Naive thymus-derived CD8-positive, alpha-beta T cell (primary cell): ENCODE measurements at regions not wholly inside any gene's neighbourhood (a gene's known extent, or its start where the extent isn't known, plus 50 kb on each side); places are given as distances from the start of the nearest gene placed in this dataset.
"Not testable (repeated sequence)": the region's sequence is repeated elsewhere in the genome, so short reads cannot be mapped to it uniquely, and the experiment has no call there.

Source experiments
- ATAC-seq, 2 donors: fragments of 150-1000 bp; cut with Tn5 transposase in 1 of 2; sonication (Bioruptor Pico), chemical (Tn5 transposase) in 1 of 2; 1 replicate in 1 of 2; 2 replicates in 1 of 2; pipeline ENCODE4 v1.10.0; 2021; ENCODE audit warnings: mild to moderate bottlenecking in 2 of 2, moderate library complexity in 2 of 2
- POLR2A ChIA-PET: fragments of 350-600 bp; sonication (Branson Sonifier 250); formaldehyde crosslinking; loops from one replicate; lab custom pipeline; 2021; ENCODE audit warnings: antibody characterized with exemption; lab: Charles Lee
- DNase-seq, 10 donors: peaks; one replicate each; pipeline versions ENCODE4 v3.0.0 to v3.0.0-alpha.2; 2020 to 2022
- H3K27ac Mint-ChIP-seq, 10 donors: one replicate each; pipeline ENCODE4 v1.8.0; 2020 to 2022; ENCODE audit warnings: mild to moderate bottlenecking in 10 of 10, mixed read lengths in 10 of 10, moderate library complexity in 4 of 10, inconsistent platforms in 1 of 10
- H3K27me3 Mint-ChIP-seq, 5 donors: one replicate each; pipeline ENCODE4 v1.8.0; 2021 to 2022; ENCODE audit warnings: mixed read lengths in 5 of 5
- H3K36me3 Mint-ChIP-seq, 3 donors: one replicate each; pipeline ENCODE4 v1.8.0; 2020 to 2022; ENCODE audit warnings: mixed read lengths in 3 of 3, mild to moderate bottlenecking in 2 of 3, inconsistent platforms in 1 of 3
- H3K4me1 Mint-ChIP-seq, 4 donors: one replicate each; pipeline ENCODE4 v1.8.0; 2021 to 2022; ENCODE audit warnings: mixed read lengths in 4 of 4
- H3K4me3 Mint-ChIP-seq, 10 donors: one replicate each; pipeline ENCODE4 v1.8.0; 2020 to 2022; ENCODE audit warnings: mild to moderate bottlenecking in 10 of 10, mixed read lengths in 10 of 10, moderate library complexity in 6 of 10, inconsistent platforms in 1 of 10
- H3K9me3 Mint-ChIP-seq, 9 donors: one replicate each; pipeline ENCODE4 v1.8.0; 2020 to 2022; ENCODE audit warnings: mixed read lengths in 9 of 9, mild to moderate bottlenecking in 3 of 9, inconsistent platforms in 1 of 9, moderate library complexity in 1 of 9

DNA sequence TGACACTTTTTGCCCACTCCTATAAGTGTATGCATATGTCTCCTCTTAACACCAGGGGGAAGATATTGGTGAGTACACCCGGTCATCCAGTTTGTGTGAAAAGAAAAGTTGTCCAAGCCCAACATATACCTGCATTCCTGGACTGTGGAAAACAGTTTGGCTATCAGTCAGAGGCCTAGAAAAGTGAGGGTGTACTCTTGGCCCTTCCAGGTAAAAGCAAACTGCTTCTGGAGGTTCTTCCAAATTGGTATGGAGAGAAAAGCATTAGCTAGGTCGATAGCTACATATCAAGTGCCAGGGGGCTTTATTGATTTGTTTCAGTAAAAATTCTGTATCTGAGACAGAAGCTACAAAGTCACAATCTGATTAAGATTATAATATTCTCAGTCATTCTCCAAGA is 144.0 kb downstream of the SPTSSA start:
- Mint-ChIP-seq H3K36me3 (no peaks in the 10 kb centered on the region), H3K27me3 (peaks cover 4 to 39% (median 13%) of the 10 kb centered on the region in 5 donors), H3K9me3 (peaks cover 0 to 2% (median 0%) of the 10 kb centered on the region in 9 donors), H3K27ac (no peak overlapping the region), H3K4me1 (no peaks in the 10 kb centered on the region), H3K4me3 (no peak overlapping the region)
- POLR2A ChIA-PET = no interaction called here
- ATAC-seq (no peak), DNase-seq (no peak)

DNA sequence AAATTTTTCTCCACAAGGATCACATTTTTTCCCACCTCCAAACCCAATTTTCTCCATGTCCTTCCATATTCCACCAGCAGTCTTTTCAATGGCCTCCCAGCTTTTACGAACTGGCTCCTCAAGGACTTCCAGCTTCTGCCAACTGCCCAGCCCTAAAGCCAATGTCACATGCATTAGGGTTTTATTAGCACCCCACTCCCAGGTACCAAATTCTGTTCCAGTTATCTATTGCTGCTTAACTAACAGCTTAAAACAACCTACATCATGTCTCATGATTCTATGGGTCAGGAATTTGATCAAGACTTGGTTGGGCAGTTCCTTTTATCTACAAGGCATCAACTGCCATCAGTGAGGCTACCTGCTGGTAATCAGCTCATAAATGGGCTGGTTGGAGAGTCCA is 151.3 kb downstream of the SPTSSA start:
- no peaks in the 10 kb centered on the region for H3K36me3 Mint-ChIP-seq
- peaks cover 12 to 47% (median 19%) of the 10 kb centered on the region in 5 donors for H3K27me3 Mint-ChIP-seq
- peaks cover 0 to 5% (median 0%) of the 10 kb centered on the region in 9 donors for H3K9me3 Mint-ChIP-seq
- DNase-seq (no peak), ATAC-seq (no peak)
- POLR2A ChIA-PET = no interaction called here
- no peak overlapping the region for H3K4me3 Mint-ChIP-seq
- no peak overlapping the region for H3K27ac Mint-ChIP-seq
- no peaks in the 10 kb centered on the region for H3K4me1 Mint-ChIP-seq

- Mint-ChIP-seq H3K4me1 (no peaks in the 10 kb centered on the region), H3K27ac (no peak overlapping the region), H3K9me3 (peaks cover 0 to 4% (median 0%) of the 10 kb centered on the region in 9 donors), H3K4me3 (no peak overlapping the region), H3K27me3 (peaks cover 0 to 13% (median 8%) of the 10 kb centered on the region in 5 donors), H3K36me3 (peaks cover 0 to 6% (median 0%) of the 10 kb centered on the region in 3 donors)
- DNase-seq = no peak
- ATAC-seq = no peak
- POLR2A ChIA-PET = no interaction called here
These were observed 158.2 kb downstream of the SPTSSA start for GRCh38 chr14:34303811-34304210.

DNA sequence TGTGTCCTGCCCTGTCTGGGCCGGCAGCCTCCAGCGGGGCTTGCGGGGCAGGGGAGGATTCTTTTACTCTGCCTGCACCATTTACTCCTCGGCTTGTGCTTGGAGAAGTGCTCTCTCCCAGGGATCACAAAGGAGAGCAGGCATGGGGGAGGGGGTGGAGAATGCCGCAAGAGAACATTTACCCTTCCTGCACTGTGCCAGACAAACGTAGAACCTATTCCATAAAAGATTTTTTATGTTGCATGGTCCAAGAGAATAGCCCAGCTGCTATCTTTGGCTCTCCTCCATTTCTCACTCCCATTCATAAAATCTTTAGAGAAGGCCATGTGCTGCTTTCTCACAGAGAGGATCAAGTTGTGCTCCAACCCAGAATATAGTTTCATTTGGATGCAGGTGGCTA is 159.4 kb downstream of the SPTSSA start:
- H3K9me3 Mint-ChIP-seq = peaks cover 0 to 4% (median 0%) of the 10 kb centered on the region in 9 donors
- no peak overlapping the region for H3K4me3 Mint-ChIP-seq
- H3K4me1 Mint-ChIP-seq = no peaks in the 10 kb centered on the region
- peaks cover 5 to 14% (median 10%) of the 10 kb centered on the region in 5 donors for H3K27me3 Mint-ChIP-seq
- POLR2A ChIA-PET = no interaction called here
- ATAC-seq = no peak
- H3K36me3 Mint-ChIP-seq = peaks cover 0 to 6% (median 0%) of the 10 kb centered on the region in 3 donors
- no peak for DNase-seq
- no peak overlapping the region for H3K27ac Mint-ChIP-seq

DNA sequence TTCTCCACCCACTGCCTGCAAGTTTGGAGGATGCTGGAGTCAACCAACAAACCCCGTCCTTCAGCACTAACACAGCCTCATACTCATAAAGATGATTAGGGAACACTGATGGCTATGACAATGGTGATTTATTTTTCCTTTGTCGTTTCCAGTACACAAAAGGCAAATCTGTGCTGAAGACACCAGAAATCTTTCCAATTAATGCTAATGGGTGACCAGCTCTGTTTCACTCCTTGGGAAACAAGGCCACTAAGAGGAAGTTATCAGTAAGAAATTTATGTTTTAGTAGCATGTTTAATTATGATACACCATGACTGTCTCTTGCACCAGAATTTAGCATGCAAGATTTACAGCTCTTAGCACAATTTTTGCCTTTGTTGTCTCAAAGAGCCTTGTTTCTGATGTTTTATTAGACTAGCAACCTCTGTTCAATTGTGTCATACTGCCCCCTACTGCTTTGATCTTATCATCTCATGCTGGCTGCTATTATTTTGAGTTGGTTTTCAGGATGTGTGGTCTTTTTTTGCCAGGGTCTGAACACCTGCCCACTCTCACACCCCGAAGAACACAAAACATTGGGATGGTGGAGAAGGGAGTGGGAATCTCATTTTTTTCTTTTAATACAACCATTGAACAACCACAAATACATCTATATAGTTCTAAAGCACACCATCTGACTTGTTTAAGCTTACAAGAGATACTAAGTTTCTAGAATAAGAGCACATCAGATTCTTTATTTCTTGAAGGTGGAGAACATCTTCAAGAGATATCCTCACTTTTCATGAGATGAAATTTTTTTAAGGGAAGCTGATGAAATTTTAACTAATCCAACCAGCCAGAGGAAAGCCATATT is 160.9 kb downstream of the SPTSSA start:
- Mint-ChIP-seq H3K9me3 (peaks cover 0 to 4% (median 0%) of the 10 kb centered on the region in 9 donors), H3K36me3 (peaks cover 0 to 6% (median 0%) of the 10 kb centered on the region in 3 donors)

DNA sequence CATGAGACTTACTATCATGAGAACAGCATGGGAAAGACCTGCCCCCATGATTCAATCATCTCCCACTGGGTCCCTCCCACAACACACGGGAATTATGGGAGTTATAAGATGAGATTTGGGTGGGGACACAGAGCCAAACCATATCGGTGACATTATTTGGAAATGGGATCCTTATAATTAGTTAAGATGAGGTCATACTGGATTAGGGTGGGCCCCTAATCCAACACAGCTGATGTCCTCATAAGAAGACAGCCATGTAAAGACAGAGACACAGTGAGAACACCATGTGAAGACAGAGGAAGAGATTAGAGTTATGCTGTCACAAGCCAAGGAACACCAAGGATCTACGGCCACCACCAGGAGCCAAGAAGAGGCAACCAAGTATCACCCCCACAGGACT is 161.7 kb downstream of the SPTSSA start:
- Mint-ChIP-seq H3K9me3 (peaks cover 0 to 4% (median 0%) of the 10 kb centered on the region in 9 donors), H3K4me1 (no peaks in the 10 kb centered on the region), H3K4me3 (no peak overlapping the region), H3K27me3 (peaks cover 9 to 12% (median 10%) of the 10 kb centered on the region in 5 donors), H3K36me3 (peaks cover 0 to 6% (median 0%) of the 10 kb centered on the region in 3 donors), H3K27ac (no peak overlapping the region)
- POLR2A ChIA-PET = no interaction called here
- DNase-seq (no peak), ATAC-seq (no peak)

More for the DNA sequence above, 160.9 kb downstream of the SPTSSA start:
- POLR2A ChIA-PET = no interaction called here
- ATAC-seq (no peak), DNase-seq (peak in 1 of 10 donors; percentile 12)
- Mint-ChIP-seq H3K27me3 (peaks cover 9 to 14% (median 10%) of the 10 kb centered on the region in 5 donors), H3K4me1 (no peaks in the 10 kb centered on the region), H3K27ac (no peak overlapping the region), H3K4me3 (no peak overlapping the region)

- no peaks in the 10 kb centered on the region for H3K9me3 Mint-ChIP-seq
- H3K27ac Mint-ChIP-seq = no peak overlapping the region
- H3K36me3 Mint-ChIP-seq = no peaks in the 10 kb centered on the region
- no peak overlapping the region for H3K4me3 Mint-ChIP-seq
- no peak for ATAC-seq
- peaks cover 3 to 9% (median 6%) of the 10 kb centered on the region in 5 donors for H3K27me3 Mint-ChIP-seq
- no peaks in the 10 kb centered on the region for H3K4me1 Mint-ChIP-seq
- DNase-seq = no peak
- POLR2A ChIA-PET = no interaction called here
These were observed 162.7 kb downstream of the SPTSSA start for GRCh38 chr14:34299360-34299759.

- Mint-ChIP-seq H3K9me3 (no peaks in the 10 kb centered on the region), H3K4me1 (no peaks in the 10 kb centered on the region), H3K27me3 (peaks cover 3 to 16% (median 4%) of the 10 kb centered on the region in 5 donors), H3K27ac (peak overlapping the region in 1 of 10 donors; percentile 35), H3K4me3 (no peak overlapping the region), H3K36me3 (no peaks in the 10 kb centered on the region)
- POLR2A ChIA-PET = no interaction called here
- DNase-seq (no peak), ATAC-seq (no peak)
These were observed 164.1 kb downstream of the SPTSSA start for GRCh38 chr14:34297786-34298520.

DNA sequence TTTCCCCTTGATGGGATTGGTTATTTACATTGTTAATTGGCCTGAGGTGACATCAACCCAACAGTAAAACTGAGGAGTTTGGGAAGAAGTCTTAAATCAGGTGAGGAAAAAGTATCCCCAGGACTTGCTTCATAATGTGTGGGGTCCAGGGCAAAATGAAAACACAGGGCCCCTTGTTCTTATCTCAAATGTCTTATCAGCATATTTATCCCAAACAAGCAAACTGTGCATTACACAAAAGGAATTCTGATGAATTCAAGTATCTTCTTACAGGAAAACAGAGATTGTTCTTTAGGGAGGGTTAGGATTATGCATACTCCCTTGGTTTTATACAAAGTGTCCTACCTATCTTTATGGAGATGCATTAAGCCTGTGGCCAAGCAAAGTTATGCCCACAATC is 178.4 kb downstream of the SPTSSA start:
- H3K27ac Mint-ChIP-seq = no peak overlapping the region
- no peaks in the 10 kb centered on the region for H3K4me1 Mint-ChIP-seq
- H3K9me3 Mint-ChIP-seq = peaks cover 0 to 12% (median 2%) of the 10 kb centered on the region in 9 donors
- no peaks in the 10 kb centered on the region for H3K27me3 Mint-ChIP-seq
- ATAC-seq (no peak), DNase-seq (no peak)
- POLR2A ChIA-PET = no interaction called here
- no peak overlapping the region for H3K4me3 Mint-ChIP-seq
- H3K36me3 Mint-ChIP-seq = no peaks in the 10 kb centered on the region

GRCh38 chr14:34277191-34277590 is 184.8 kb downstream of the SPTSSA start:
- Mint-ChIP-seq H3K27ac (no peak overlapping the region), H3K9me3 (peaks cover 0 to 12% (median 2%) of the 10 kb centered on the region in 9 donors), H3K36me3 (no peaks in the 10 kb centered on the region), H3K4me1 (no peaks in the 10 kb centered on the region), H3K27me3 (peaks cover 0 to 5% (median 4%) of the 10 kb centered on the region in 5 donors), H3K4me3 (no peak overlapping the region)
- no peak for DNase-seq
- no peak for ATAC-seq
- POLR2A ChIA-PET = no interaction called here

GRCh38 chr14:34275530-34275929 is 186.5 kb downstream of the SPTSSA start:
- Mint-ChIP-seq H3K27ac (no peak overlapping the region), H3K4me3 (no peak overlapping the region), H3K36me3 (no peaks in the 10 kb centered on the region), H3K9me3 (peaks cover 0 to 3% (median 0%) of the 10 kb centered on the region in 9 donors), H3K4me1 (no peaks in the 10 kb centered on the region), H3K27me3 (peaks cover 0 to 17% (median 5%) of the 10 kb centered on the region in 5 donors)
- ATAC-seq (no peak), DNase-seq (no peak)
- POLR2A ChIA-PET = no interaction called here

- Mint-ChIP-seq H3K36me3 (no peaks in the 10 kb centered on the region), H3K4me1 (no peaks in the 10 kb centered on the region), H3K4me3 (no peak overlapping the region), H3K27me3 (peaks cover 3 to 21% (median 5%) of the 10 kb centered on the region in 5 donors), H3K9me3 (peaks cover 0 to 2% (median 0%) of the 10 kb centered on the region in 9 donors), H3K27ac (no peak overlapping the region)
- ATAC-seq (no peak), DNase-seq (no peak)
- POLR2A ChIA-PET = no interaction called here
These were observed 187.0 kb downstream of the SPTSSA start for GRCh38 chr14:34275078-34275477.

DNA sequence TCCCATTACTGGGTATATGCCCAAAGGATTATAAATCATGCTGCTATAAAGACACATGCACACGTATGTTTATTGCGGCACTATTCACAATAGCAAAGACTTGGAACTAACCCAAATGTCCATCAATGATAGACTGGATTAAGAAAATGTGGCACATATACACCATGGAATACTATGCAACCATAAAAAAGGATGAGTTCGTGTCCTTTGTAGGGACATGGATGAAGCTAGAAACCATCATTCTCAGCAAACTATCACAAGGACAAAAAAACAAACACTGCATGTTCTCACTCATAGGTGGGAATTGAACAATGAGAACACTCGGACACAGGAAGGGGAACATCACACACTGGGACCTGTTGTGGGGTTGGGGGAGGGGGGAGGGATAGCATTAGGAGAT is 188.3 kb downstream of the SPTSSA start:
- H3K27me3 Mint-ChIP-seq = peaks cover 3 to 35% (median 9%) of the 10 kb centered on the region in 5 donors
- H3K36me3 Mint-ChIP-seq, POLR2A ChIA-PET, ATAC-seq, H3K27ac Mint-ChIP-seq, H3K9me3 Mint-ChIP-seq, DNase-seq, H3K4me1 Mint-ChIP-seq, H3K4me3 Mint-ChIP-seq: not testable (repeated sequence)
